PC-9 (cell line): ENCODE measurements at regions not wholly inside any gene's neighbourhood (a gene's known extent, or its start where the extent isn't known, plus 50 kb on each side); places are given as distances from the start of the nearest gene placed in this dataset.

Experiments used
- BruUV-seq: library from RNA; stranded (reverse); fragments of 400-500 nt; replicated peaks from 2 replicates; lab custom pipeline; 2021; lab: Mats Ljungman, UMichigan
- CTCF ChIA-PET: fragments of 300-600 bp; sonication (Branson Sonifier 250); formaldehyde crosslinking; loops from one replicate; lab custom pipeline; 2022; ENCODE audit warnings: antibody characterized with exemption; lab: Charles Lee
- POLR2A ChIA-PET: fragments of 300-600 bp; sonication (Branson Sonifier 250); formaldehyde crosslinking; loops from one replicate; lab custom pipeline; 2022; ENCODE audit warnings: antibody characterized with exemption; ENCODE audit not compliant: unreplicated experiment; lab: Charles Lee
- DNase-seq, 2 experiments: peaks; one replicate each; pipeline versions ENCODE4 v3.0.0 to v3.0.0-alpha.2; 2015 to 2022; ENCODE audit warnings: mixed read lengths in 1 of 2
- H2AFZ ChIP-seq: fragments of 200-600 bp; sonication (generic); 2 replicates; pipeline ENCODE4 v1.8.1; 2017; ENCODE audit warnings: antibody characterized with exemption
- H3F3A ChIP-seq: fragments of 200-600 bp; sonication (generic); 2 replicates; pipeline ENCODE4 v1.8.1; 2017; ENCODE audit warnings: antibody characterized with exemption, mild to moderate bottlenecking, low read depth; ENCODE audit not compliant: insufficient read depth
- H3K27ac ChIP-seq: fragments of 200-600 bp; sonication (generic); 2 replicates; pipeline ENCODE4 v1.6.1; 2016; ENCODE audit warnings: mixed run types
- H3K27me3 ChIP-seq: fragments of 200-600 bp; sonication (generic); 2 replicates; pipeline ENCODE4 v1.6.1; 2016; ENCODE audit warnings: low read depth, mixed run types; ENCODE audit not compliant: insufficient read depth
- H3K36me3 ChIP-seq: fragments of 200-600 bp; sonication (generic); 2 replicates; pipeline ENCODE4 v1.6.1; 2016; ENCODE audit warnings: low read depth, mixed run types
- H3K4me1 ChIP-seq: fragments of 200-600 bp; sonication (generic); replicated peaks from 2 replicates; pipeline ENCODE4 v1.6.1; 2016; ENCODE audit warnings: mixed run types; ENCODE audit not compliant: insufficient read depth
- H3K4me2 ChIP-seq: fragments of 200-600 bp; sonication (generic); 2 replicates; pipeline ENCODE4 v1.6.1; 2017; ENCODE audit warnings: mixed run types
- H3K4me3 ChIP-seq: fragments of 200-600 bp; sonication (generic); 2 replicates; pipeline ENCODE4 v1.6.1; 2016; ENCODE audit warnings: mixed run types
- H3K79me2 ChIP-seq: fragments of 200-600 bp; sonication (generic); 2 replicates; pipeline ENCODE4 v1.6.1; 2017; ENCODE audit warnings: low read depth, mixed run types
- H3K9me2 ChIP-seq: fragments of 200-600 bp; sonication (generic); 2 replicates; pipeline ENCODE4 v1.8.1; 2017; ENCODE audit warnings: mild to moderate bottlenecking; ENCODE audit not compliant: insufficient read depth
- H3K9me3 ChIP-seq: fragments of 200-600 bp; sonication (generic); 2 replicates; pipeline ENCODE4 v1.8.1; 2016; ENCODE audit warnings: low read depth; ENCODE audit not compliant: insufficient read depth
- H4K20me1 ChIP-seq: fragments of 200-600 bp; sonication (generic); 2 replicates; pipeline ENCODE4 v1.8.1; 2017; ENCODE audit not compliant: insufficient read depth
- EZH2 ChIP-seq: fragments of 200-600 bp; sonication (generic); IDR thresholded peaks from 2 replicates; pipeline ENCODE4 v1.8.0; 2017; ENCODE audit warnings: antibody characterized with exemption, low read depth
- intact Hi-C: fragments of 100-400 bp; cut with micrococcal nuclease; formaldehyde crosslinking; loops from one replicate; pipeline ENCODE4 v1.10.0; 2022; ENCODE audit not compliant: unreplicated experiment
- TF ChIP-seq, protein P1 (sequence below): fragments of 200-600 bp; sonication (generic); conservative IDR thresholded peaks from 2 replicates; pipeline ENCODE4 v1.6.1; 2017; ENCODE audit warnings: mixed run types, antibody characterized with exemption, mild to moderate bottlenecking, moderate library complexity

DNA sequence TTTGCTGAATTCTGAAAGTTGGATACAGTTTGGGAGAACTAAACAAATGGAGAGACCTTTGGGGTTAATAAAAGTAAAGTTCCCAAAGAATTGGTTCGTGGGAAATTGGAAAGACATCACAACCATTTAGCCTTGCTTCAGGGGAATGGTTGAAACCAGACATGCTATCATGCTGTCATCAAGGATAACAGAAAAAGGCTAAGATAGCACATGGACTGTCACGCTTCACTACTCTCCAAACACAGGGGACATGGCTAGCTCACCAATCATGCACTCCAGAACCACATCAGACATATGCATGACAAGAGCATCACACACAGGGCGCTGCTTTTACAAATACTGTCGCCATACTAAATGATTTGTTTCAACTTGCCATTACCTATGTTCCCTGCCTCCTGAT, 671.7 kb upstream of the ROBO1 start:
- no peak for DNase-seq
- H3K4me1 ChIP-seq: no peaks in the 10 kb centered on the region
- no peak overlapping the region for H3K4me3 ChIP-seq
- H3K27ac ChIP-seq: no peak overlapping the region
- no peaks in the 10 kb centered on the region for H3K36me3 ChIP-seq
- H3K79me2 ChIP-seq: no peaks in the 10 kb centered on the region
- no peak overlapping the region for H2AFZ ChIP-seq
- no peaks in the 10 kb centered on the region for H3K9me3 ChIP-seq
- no peaks in the 10 kb centered on the region for H3K27me3 ChIP-seq
- H3K4me2 ChIP-seq: no peak overlapping the region
- no peaks in the 10 kb centered on the region for H3K9me2 ChIP-seq
- TF ChIP-seq EZH2: no peak
- TF ChIP-seq, protein P1, sequence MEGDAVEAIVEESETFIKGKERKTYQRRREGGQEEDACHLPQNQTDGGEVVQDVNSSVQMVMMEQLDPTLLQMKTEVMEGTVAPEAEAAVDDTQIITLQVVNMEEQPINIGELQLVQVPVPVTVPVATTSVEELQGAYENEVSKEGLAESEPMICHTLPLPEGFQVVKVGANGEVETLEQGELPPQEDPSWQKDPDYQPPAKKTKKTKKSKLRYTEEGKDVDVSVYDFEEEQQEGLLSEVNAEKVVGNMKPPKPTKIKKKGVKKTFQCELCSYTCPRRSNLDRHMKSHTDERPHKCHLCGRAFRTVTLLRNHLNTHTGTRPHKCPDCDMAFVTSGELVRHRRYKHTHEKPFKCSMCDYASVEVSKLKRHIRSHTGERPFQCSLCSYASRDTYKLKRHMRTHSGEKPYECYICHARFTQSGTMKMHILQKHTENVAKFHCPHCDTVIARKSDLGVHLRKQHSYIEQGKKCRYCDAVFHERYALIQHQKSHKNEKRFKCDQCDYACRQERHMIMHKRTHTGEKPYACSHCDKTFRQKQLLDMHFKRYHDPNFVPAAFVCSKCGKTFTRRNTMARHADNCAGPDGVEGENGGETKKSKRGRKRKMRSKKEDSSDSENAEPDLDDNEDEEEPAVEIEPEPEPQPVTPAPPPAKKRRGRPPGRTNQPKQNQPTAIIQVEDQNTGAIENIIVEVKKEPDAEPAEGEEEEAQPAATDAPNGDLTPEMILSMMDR: no peak
- no peaks in the 10 kb centered on the region for H3F3A ChIP-seq
- no peaks in the 10 kb centered on the region for H4K20me1 ChIP-seq
- intact Hi-C loops: no loop called here
- no TSS peak for BruUV-seq
- POLR2A ChIA-PET: no interaction called here
- CTCF ChIA-PET: no interaction called here

DNA sequence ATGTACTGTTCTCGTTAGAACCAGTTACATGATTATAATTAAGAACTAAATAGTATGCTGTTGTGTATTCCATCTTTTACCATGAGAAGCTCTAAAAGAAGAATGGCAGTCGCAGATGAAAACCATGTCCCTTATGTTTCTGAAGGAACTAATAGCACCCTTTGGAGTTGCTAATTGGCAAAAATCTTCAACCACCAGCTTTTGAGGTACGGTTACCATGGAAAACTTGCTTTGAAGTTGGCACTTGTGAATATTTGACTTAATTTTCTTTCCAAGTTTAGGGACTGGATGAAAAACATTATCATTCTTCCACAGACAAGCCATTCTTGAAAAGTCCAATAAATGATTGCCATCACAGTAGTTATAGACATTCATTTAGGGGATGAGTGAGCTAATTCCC, 666.6 kb upstream of the ROBO1 start:
- no peak for DNase-seq
- Histone ChIP-seq H3K27me3 (no peaks in the 10 kb centered on the region), H3K4me2 (no peak overlapping the region), H3K36me3 (no peaks in the 10 kb centered on the region), H2AFZ (no peak overlapping the region), H3K27ac (no peak overlapping the region), H3K79me2 (no peaks in the 10 kb centered on the region), H3K9me2 (no peaks in the 10 kb centered on the region), H3K4me1 (no peaks in the 10 kb centered on the region), H4K20me1 (no peaks in the 10 kb centered on the region), H3K9me3 (no peaks in the 10 kb centered on the region), H3K4me3 (no peak overlapping the region), H3F3A (no peaks in the 10 kb centered on the region)
- ChIA-PET CTCF (no interaction called here), POLR2A (no interaction called here)
- no TSS peak for BruUV-seq
- TF ChIP-seq EZH2: no peak
- TF ChIP-seq, protein P1: no peak
- intact Hi-C loops: no loop called here

DNA sequence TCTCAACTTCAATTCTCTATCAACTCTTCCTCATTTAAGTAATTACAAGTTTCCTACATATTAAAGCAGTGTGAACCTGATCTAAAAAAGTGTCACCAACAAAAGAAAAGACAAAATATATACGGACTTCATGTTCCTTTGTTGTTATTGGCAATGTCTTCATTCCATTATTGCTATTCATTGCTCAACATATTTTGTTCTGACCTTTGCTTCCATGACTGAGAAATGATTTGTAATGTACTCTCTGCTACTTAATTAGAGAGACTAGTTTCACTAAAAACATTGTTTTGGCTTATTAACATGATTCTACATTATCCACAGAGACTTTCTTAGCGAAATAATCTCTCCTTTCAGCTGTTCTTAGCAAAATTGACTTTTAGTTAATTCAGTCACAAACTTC, 657.2 kb upstream of the ROBO1 start:
- no peaks in the 10 kb centered on the region for H3K27me3 ChIP-seq
- no TSS peak for BruUV-seq
- CTCF ChIA-PET: no interaction called here
- 0 out of 2 replicates have a peak overlapping the region, but pooled peaks have one; percentile 48 for H2AFZ ChIP-seq
- H3F3A ChIP-seq: no peaks in the 10 kb centered on the region
- H3K27ac ChIP-seq: no peak overlapping the region
- no peaks in the 10 kb centered on the region for H3K79me2 ChIP-seq
- no peaks in the 10 kb centered on the region for H3K4me1 ChIP-seq
- POLR2A ChIA-PET: no interaction called here
- no peaks in the 10 kb centered on the region for H3K9me2 ChIP-seq
- no peak overlapping the region for H3K4me2 ChIP-seq
- H3K4me3 ChIP-seq: no peak overlapping the region
- no peak for DNase-seq
- H3K9me3 ChIP-seq: no peaks in the 10 kb centered on the region
- TF ChIP-seq, protein P1: no peak
- TF ChIP-seq EZH2: no peak
- no peaks in the 10 kb centered on the region for H4K20me1 ChIP-seq
- intact Hi-C loops: no loop called here
- H3K36me3 ChIP-seq: no peaks in the 10 kb centered on the region
